HCT116 (cell line): ENCODE measurements at regions not wholly inside any gene's neighbourhood (a gene's known extent, or its start where the extent isn't known, plus 50 kb on each side); places are given as distances from the start of the nearest gene placed in this dataset.

Experiments
- ATAC-seq: fragments of 200-7000 bp; cut with Tn5 transposase; 2 replicates; pipeline ENCODE4 v1.9.1; 2020; ENCODE audit warnings: mild to moderate bottlenecking, moderate library complexity
- BruUV-seq: library from RNA; stranded (reverse); fragments of 400-500 nt; replicated peaks from 2 replicates; lab custom pipeline; 2021; lab: Mats Ljungman, UMichigan
- CTCF ChIA-PET: fragments of 300-600 bp; sonication (Branson Sonifier 250); formaldehyde crosslinking; loops from one replicate; lab custom pipeline; 2021; ENCODE audit warnings: antibody characterized with exemption; lab: Charles Lee
- POLR2A ChIA-PET: fragments of 300-600, 350-600 bp; sonication (Branson Sonifier 250); formaldehyde crosslinking; loops from one replicate; lab custom pipeline; 2021; ENCODE audit warnings: antibody characterized with exemption; lab: Charles Lee
- RAD21 ChIA-PET, 2 experiments: fragments of 300-600 bp; sonication (Branson Sonifier 250); formaldehyde crosslinking; loops; one replicate each; lab custom pipeline; 2023; ENCODE audit warnings: low total read pairs in 2 of 2; ENCODE audit not compliant: uncharacterized antibody in 2 of 2, unreplicated experiment in 2 of 2, low non-redundant PET in 1 of 2; lab: Charles Lee
- DNase-seq: peaks from one replicate; pipeline ENCODE4 v3.0.0-alpha.2; 2010; ENCODE audit warnings: low read depth, low spot score
- H2AFZ ChIP-seq: fragments of 200-600 bp; shearing (Covaris generic), sonication (generic); 2 replicates; pipeline ENCODE4 v1.6.1; 2017; ENCODE audit warnings: low read depth, mixed run types, mixed read lengths, antibody characterized with exemption, low read length; ENCODE audit not compliant: poor library complexity, severe bottlenecking
- H3K27ac ChIP-seq: 2 replicates; pipeline ENCODE4 v1.5.1; 2012; ENCODE audit warnings: low read depth, low read length
- H3K27me3 ChIP-seq: fragments of 200-600 bp; sonication (generic); 2 replicates; pipeline ENCODE4 v1.6.1; 2016; ENCODE audit warnings: mixed run types, low read length, mixed read lengths; ENCODE audit not compliant: insufficient read depth
- H3K36me3 ChIP-seq, 2 experiments: fragments of 200-500 bp in 1 of 2; fragments of 200-600 bp in 1 of 2; sonication (Bioruptor generic) in 1 of 2; sonication (generic) in 1 of 2; 2 replicates each; pipeline versions ENCODE4 v1.5.1 to v1.6.1; 2014 to 2016; ENCODE audit warnings: low read length in 2 of 2, inconsistent platforms in 1 of 2, mixed read lengths in 1 of 2, mixed run types in 1 of 2; ENCODE audit not compliant: insufficient read depth in 2 of 2, control insufficient read depth in 1 of 2
- H3K4me1 ChIP-seq, 2 experiments: fragments of 200-600 bp in 1 of 2; sonication (generic) in 1 of 2; 2 replicates each; pipeline versions ENCODE4 v1.5.1 to v1.6.1; 2012 to 2017; ENCODE audit warnings: low read length in 2 of 2, inconsistent platforms in 1 of 2, mild to moderate bottlenecking in 1 of 2, mixed read lengths in 1 of 2, mixed run types in 1 of 2, moderate library complexity in 1 of 2; ENCODE audit not compliant: insufficient read depth in 2 of 2, control insufficient read depth in 1 of 2
- H3K4me2 ChIP-seq: fragments of 200-600 bp; sonication (generic); 2 replicates; pipeline ENCODE4 v1.6.1; 2017; ENCODE audit warnings: mixed run types, low read length, mixed read lengths
- H3K4me3 ChIP-seq, 2 experiments: fragments of 200-600 bp in 1 of 2; sonication (generic) in 1 of 2; replicated peaks in 1 of 2; 2 replicates each; pipeline ENCODE4 v1.5.1; 2011 to 2016; ENCODE audit warnings: low read length in 2 of 2, control low read depth in 1 of 2, low read depth in 1 of 2, mild to moderate bottlenecking in 1 of 2, mixed read lengths in 1 of 2, mixed run types in 1 of 2
- H3K79me2 ChIP-seq: fragments of 200-600 bp; sonication (generic); 2 replicates; pipeline ENCODE4 v1.6.1; 2017; ENCODE audit warnings: mild to moderate bottlenecking, mixed run types, low read length, moderate library complexity, mixed read lengths; ENCODE audit not compliant: insufficient read depth
- H3K9ac ChIP-seq: fragments of 200-600 bp; sonication (generic); 2 replicates; pipeline ENCODE4 v1.6.1; 2016; ENCODE audit warnings: low read length, mixed read lengths
- H3K9me2 ChIP-seq: fragments of 200-600 bp; sonication (generic), shearing (Covaris generic); 2 replicates; pipeline ENCODE4 v1.6.1; 2017; ENCODE audit warnings: mixed run types, mild to moderate bottlenecking, moderate library complexity; ENCODE audit not compliant: insufficient read depth
- H3K9me3 ChIP-seq, 2 experiments: fragments of 200-500 bp in 1 of 2; fragments of 200-600 bp in 1 of 2; sonication (Bioruptor generic) in 1 of 2; sonication (generic) in 1 of 2; 2 replicates each; pipeline ENCODE4 v1.6.1; 2014 to 2017; ENCODE audit warnings: low read length in 2 of 2, mixed read lengths in 2 of 2, inconsistent platforms in 1 of 2, low read depth in 1 of 2, mild to moderate bottlenecking in 1 of 2, mixed run types in 1 of 2, moderate library complexity in 1 of 2; ENCODE audit not compliant: control insufficient read depth in 1 of 2, insufficient read depth in 1 of 2
- H4K20me1 ChIP-seq: fragments of 200-600 bp; sonication (generic), shearing (Covaris generic); 2 replicates; pipeline ENCODE4 v1.6.1; 2017; ENCODE audit warnings: mixed run types, mild to moderate bottlenecking, moderate library complexity; ENCODE audit not compliant: insufficient read depth
- ATF3 ChIP-seq: IDR thresholded peaks from 2 replicates; pipeline ENCODE4 v1.6.1; 2012
- CBX3 ChIP-seq: IDR thresholded peaks from 2 replicates; pipeline ENCODE4 v1.6.1; 2012; ENCODE audit warnings: low read depth
- CEBPB ChIP-seq: IDR thresholded peaks from 2 replicates; pipeline ENCODE4 v1.6.1; 2012; ENCODE audit warnings: low read depth
- EGR1 ChIP-seq: IDR thresholded peaks from 2 replicates; pipeline ENCODE4 v1.6.1; 2012; ENCODE audit warnings: low read depth
- ELF1 ChIP-seq: IDR thresholded peaks from 2 replicates; pipeline ENCODE4 v1.6.1; 2012; ENCODE audit warnings: low read depth, borderline replicate concordance
- EZH2 ChIP-seq: fragments of 200-600 bp; sonication (generic); IDR thresholded peaks from 2 replicates; pipeline ENCODE4 v1.6.1; 2017; ENCODE audit warnings: antibody characterized with exemption, mixed run types
- MAX ChIP-seq: IDR thresholded peaks from 2 replicates; pipeline ENCODE4 v1.6.1; 2012
- POLR2A ChIP-seq: IDR thresholded peaks from 2 replicates; pipeline ENCODE4 v1.7.0; 2011; ENCODE audit warnings: borderline replicate concordance; ENCODE audit not compliant: insufficient read depth, insufficient read length; ENCODE audit errors: extremely low read depth
- POLR2AphosphoS5 ChIP-seq: IDR thresholded peaks from 2 replicates; pipeline ENCODE4 v1.6.1; 2011; ENCODE audit warnings: mild to moderate bottlenecking, low read depth, low read length, moderate library complexity
- RAD21 ChIP-seq: IDR thresholded peaks from 2 replicates; pipeline ENCODE4 v1.6.1; 2012; ENCODE audit warnings: low read depth, mild to moderate bottlenecking
- REST ChIP-seq: IDR thresholded peaks from 2 replicates; pipeline ENCODE4 v1.6.1; 2012; ENCODE audit warnings: low read depth
- SP1 ChIP-seq: IDR thresholded peaks from 2 replicates; pipeline ENCODE4 v1.6.1; 2012; ENCODE audit warnings: low read depth
- SRF ChIP-seq: IDR thresholded peaks from 2 replicates; pipeline ENCODE4 v1.6.1; 2012; ENCODE audit warnings: low read depth
- TCF7L2 ChIP-seq: IDR thresholded peaks from 2 replicates; pipeline ENCODE4 v1.7.0; 2011; ENCODE audit warnings: borderline replicate concordance, inconsistent platforms; ENCODE audit not compliant: insufficient read depth, insufficient read length; ENCODE audit errors: extremely low read depth
- YY1 ChIP-seq: IDR thresholded peaks from 2 replicates; pipeline ENCODE4 v1.6.1; 2011; ENCODE audit warnings: low read length, low read depth, moderate library complexity, mild to moderate bottlenecking; ENCODE audit not compliant: insufficient replicate concordance; ENCODE audit errors: extremely low read depth
- ZBTB33 ChIP-seq: IDR thresholded peaks from 2 replicates; pipeline ENCODE4 v1.6.1; 2011; ENCODE audit warnings: mild to moderate bottlenecking, low read length, moderate library complexity; ENCODE audit not compliant: insufficient replicate concordance; ENCODE audit errors: extremely low read depth
- ZNF274 ChIP-seq: fragments of 200-500 bp; sonication (Bioruptor generic); IDR thresholded peaks from 2 replicates; pipeline ENCODE4 v1.6.1; 2014; ENCODE audit warnings: mild to moderate bottlenecking, low read depth, low read length, inconsistent platforms
- intact Hi-C: fragments of 100-400 bp; cut with micrococcal nuclease; formaldehyde crosslinking; loops from 2 replicates; pipeline ENCODE4 v1.10.0; 2022

DNA sequence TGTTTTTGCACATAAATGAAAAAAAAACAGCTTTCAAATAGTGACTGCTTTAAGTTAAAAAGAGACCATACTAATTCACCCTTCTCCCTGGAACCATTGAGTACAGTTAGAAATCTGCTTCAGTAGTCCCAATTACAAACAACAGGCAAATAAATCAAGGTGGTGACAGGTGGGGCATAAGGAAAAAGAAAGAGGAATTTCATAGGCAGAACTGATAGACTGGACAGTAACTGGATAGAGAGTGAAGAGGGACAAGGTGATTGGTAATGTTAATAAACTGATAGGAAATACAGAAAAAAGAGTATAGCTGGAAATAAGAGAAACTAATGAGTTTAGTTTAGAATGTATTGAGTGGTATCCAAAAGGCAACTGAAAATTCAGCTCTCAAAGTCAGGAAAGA lies 56.0 kb downstream of the SLC41A2 start:
- ATAC-seq, result no peak
- H3K27ac ChIP-seq, result no peak overlapping the region
- H3K79me2 ChIP-seq, result no peaks in the 10 kb centered on the region
- peaks cover 0 to 5% of the 10 kb centered on the region in 2 experiments; a peak in 1 of 4 replicates for H3K4me1 ChIP-seq
- ChIA-PET POLR2A (no interaction called here), CTCF (no interaction called here), RAD21 (no interaction called here)
- H3K27me3 ChIP-seq, result no peaks in the 10 kb centered on the region
- intact Hi-C loops, result no loop called here
- H3K4me3 ChIP-seq, result no peak overlapping the region
- H3K9me3 ChIP-seq, result no peaks in the 10 kb centered on the region
- H3K9me2 ChIP-seq, result no peaks in the 10 kb centered on the region
- TF ChIP-seq EZH2 (no peak), ZNF274 (no peak), ZBTB33 (no peak), TCF7L2 (no peak), RAD21 (no peak), YY1 (no peak), CBX3 (no peak), MAX (no peak), REST (no peak), EGR1 (no peak), POLR2A (no peak), POLR2AphosphoS5 (no peak), ELF1 (no peak), ATF3 (no peak), SRF (no peak), CEBPB (no peak), SP1 (no peak)
- TF ChIP-seq, all 23 proteins: peak for 0
- Histone ChIP-seq H3K9ac (no peak overlapping the region), H3K36me3 (no peaks in the 10 kb centered on the region), H2AFZ (no peak overlapping the region), H3K4me2 (no peak overlapping the region), H4K20me1 (no peaks in the 10 kb centered on the region)
- DNase-seq, result no peak
- no TSS peak for BruUV-seq
